DMS 273 (cell line): ENCODE measurements at regions not wholly inside any gene's neighbourhood (a gene's known extent, or its start where the extent isn't known, plus 50 kb on each side); places are given as distances from the start of the nearest gene placed in this dataset.

Experiments used
- DNase-seq: peaks from one replicate; lab custom pipeline; 2025; ENCODE audit not compliant: unreplicated experiment; lab: John Stamatoyannopoulos, UW

DNA sequence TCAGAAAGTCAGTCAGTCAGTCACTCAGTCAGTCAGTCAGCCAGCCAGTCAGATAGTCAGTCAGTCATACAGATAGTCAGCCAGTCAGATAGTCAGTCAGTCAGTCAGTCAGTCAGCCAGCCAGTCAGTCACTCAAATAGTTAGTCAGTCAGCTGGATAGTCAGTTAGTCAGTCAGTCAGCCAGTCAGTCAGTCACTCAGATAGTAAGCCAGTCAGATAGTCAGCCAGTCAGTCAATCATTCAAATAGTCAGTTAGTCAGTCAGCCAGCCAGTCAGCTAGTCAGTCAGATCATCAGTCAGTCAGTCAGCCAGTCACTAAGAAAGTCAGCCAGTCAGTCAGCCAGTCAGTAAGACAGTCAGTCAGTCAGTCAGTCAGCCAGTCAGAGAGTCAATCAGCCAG lies 477.1 kb downstream of the AGTPBP1 start:
- no peak for DNase-seq

DNA sequence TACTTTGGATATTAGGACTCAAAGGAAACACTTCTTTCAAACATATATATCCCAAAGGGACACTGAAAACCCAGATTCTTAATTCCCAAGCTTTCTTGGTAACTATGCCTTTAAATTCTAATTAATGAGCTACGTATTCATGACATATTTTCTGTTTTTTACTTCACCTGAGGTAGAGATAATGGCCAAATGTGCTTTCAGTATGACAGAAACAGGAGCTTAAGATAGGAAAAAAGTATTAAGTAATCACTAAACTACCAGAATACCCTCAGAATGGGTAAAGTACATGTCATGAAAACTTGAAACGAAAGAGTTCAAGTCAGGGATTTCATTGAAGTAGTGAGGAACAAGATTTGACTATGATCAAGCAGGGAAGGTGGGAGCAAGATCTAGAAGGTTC lies 478.5 kb downstream of the AGTPBP1 start:
- no peak for DNase-seq

DNA sequence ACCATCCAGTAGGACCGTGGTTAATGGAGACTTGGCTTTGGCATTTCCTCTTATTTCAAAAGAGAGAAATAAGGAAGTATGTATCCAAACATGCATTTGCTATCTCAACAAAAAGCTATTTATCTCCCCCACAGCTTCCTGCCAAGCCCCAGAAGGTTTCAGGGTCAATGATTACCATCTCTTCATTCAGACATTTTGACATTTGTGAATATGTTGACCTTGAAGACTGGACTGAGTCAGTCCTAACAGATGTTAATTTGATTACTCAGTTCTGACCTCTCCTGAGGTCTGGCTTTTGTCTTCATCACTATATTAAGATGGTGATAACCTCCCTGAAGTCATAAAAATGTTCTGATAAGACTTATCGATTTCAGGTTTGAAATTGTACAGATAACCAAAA lies 479.4 kb downstream of the AGTPBP1 start:
- no peak for DNase-seq

DNA sequence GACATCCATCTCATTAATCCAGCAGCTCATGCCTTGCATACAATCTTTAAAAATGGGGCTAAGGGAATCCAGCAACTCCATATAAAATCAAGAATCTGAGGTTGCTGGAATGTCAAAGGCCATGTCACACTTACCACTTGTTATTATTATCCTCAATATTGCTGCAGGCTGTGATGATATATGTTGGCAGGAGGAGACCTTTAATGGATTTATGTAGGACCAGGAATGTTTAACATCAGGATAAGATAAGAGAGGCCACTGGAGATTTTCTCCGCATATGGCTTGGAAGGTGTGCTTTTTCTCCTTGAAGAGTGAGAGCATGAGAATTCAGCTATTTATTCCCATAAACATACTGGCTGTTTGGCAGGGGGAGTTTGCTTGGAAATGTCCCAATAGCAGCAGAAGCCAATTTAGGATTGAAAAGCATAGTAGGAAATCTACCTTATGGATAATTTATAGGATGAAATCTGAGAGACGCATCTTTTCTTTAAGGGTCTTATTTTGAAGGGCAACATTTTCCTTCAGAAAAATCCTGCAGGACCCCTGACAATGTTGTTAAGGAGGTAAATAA lies 481.4 kb downstream of the AGTPBP1 start:
- DNase-seq: no peak

DNA sequence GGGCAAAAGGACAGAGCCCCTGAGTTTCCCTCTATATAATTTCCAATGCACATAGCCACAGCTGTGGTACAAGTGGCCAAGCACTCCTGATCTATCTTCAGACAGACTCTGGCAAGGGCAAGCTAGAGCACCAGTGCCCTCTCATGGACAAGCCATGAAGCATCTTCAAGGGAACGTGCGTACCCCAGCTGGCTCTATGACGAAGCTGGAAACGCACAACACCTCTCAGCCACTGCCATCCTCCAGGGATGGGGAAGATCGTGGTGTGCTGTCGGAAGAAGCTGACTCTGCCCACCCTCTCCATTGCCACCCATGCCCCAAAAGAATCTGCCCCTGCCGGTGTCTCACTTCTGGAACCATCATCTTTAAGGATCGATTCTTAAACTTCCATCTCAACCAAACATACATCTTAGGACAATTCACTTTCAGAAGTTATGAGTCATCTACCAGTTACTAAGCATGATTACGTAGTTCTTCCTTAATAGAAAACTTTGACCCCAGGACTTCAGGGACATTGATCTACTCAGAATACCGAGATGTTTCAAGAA lies 482.9 kb downstream of the AGTPBP1 start:
- peak; percentile 77 for DNase-seq

DNA sequence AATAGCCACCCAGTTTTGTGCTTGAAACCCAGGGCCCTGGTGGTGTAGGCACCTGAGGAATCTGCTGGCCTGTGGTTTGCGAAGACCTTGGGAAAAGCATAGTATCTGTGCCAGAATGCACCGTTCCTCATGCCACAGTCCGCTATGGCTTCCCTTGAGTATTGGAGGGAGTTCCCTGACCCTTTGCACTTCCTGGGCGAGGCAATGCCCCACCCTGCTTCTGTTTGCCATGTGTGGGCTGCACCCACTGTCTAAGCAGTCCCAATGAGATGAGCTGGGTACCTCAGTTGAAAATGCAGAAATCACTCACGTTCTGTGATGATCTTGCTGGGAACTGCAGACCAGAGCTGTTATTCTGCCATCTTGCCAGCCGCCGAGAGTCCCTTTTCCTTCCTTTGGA lies 483.5 kb downstream of the AGTPBP1 start:
- DNase-seq: no peak

DNA sequence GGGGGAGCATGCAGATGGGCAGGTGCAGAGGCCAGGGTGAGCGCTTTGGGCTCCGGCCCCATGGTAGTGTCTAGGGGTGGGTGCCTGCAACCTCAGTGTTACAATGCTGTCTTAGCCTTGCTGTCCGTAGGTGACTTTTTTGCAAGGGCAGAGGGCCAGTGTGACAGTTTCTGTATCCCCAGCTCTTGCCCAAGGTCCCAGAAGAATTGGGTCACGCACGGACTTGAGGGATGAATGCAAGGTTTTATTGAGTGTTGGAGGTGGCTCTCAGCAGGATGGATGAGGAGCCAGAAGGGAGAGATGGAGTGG lies 492.5 kb downstream of the AGTPBP1 start:
- DNase-seq: no peak

DNA sequence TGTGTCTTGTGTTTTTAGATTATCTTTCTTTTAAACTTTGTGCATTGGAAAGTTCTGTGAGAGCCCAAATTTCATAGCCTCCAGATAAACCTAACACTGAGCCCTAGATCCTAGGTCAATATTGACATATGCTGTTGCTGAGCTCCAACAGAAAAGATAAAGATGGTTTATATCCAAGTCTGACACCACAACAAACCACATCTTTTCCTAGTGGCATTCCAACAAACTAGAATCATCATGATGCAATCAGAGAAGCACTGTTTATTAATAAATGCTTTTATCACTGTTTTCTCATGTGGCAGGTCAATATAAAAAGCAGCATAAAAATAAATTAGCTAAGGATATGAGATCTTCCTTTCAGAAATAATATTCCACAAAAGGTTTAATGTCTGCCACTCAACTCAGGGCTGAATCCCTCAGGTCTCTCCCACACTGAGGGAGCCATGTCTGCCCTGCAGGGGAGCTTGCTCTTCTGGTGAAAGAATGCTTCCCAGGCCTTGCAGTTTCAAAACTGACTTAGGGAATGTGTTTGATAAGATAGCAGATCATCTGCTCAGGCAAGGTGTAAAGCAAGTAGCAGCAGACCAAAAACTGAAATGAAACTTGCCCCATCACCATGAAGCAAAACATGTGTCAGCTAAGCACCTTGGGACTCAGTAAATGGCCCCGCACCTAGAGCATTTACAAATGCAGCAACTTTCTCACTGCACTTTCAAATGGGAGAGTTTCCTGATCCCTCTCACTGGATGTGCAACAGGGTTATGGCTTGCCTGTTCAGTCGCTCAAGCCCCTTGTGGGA lies 493.0 kb downstream of the AGTPBP1 start:
- DNase-seq: no peak

DNA sequence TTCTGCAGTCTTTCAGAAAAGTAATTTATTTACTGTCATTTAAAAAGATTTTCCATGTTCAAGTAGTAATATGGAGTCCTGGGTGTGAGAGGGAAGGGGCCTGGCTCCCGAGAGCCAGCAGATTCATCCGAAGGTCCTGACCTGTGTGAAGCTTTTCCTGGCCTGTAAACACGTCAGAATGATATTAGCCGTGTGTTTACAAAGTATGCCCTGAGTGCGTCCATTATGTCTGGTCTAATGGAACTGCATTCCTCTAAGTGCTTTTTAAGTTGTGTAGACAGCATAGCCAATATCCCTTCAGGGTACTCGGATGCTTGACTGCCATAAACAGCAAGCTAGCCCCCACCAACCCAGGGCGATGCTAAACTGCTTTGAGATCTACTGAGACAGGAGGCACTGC lies 495.2 kb downstream of the AGTPBP1 start:
- no peak for DNase-seq

DNA sequence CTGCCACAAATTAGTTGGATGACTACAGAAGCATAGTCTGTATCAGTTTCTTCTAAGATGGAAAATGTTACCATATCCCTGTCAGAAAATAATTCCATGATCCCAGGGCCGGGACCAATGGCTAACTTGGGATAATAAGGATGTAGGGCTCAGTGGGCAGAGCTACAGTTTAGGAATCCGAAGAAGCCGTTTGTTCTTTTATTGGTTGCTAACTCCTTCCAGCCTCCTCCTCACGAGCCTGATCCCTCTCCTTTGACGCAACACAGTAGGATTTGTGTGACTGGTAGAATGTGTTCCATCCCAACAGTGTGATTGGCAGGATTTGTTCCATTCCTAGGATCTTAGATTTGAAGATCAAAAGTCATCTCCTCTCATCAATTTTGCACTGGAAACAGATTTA lies 496.9 kb downstream of the AGTPBP1 start:
- no peak for DNase-seq

DNA sequence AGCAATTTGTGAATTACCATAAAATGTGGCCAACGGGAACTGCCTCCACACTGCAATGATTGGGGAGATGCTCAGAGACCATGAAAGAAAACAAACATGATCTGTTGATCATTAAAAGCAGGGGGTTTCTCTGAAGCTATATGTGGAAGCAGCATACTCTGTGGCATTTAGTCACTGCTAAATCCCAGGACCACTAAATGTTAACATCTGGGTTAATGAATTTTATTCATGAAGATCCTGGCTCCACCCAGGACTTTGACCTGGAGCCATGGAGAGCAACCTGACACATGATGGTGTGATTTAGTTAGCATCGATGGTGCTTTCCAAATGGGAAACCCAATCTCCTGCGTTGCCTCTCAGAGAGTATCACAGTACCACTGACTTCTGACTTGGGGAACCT lies 497.8 kb downstream of the AGTPBP1 start:
- DNase-seq: no peak

DNA sequence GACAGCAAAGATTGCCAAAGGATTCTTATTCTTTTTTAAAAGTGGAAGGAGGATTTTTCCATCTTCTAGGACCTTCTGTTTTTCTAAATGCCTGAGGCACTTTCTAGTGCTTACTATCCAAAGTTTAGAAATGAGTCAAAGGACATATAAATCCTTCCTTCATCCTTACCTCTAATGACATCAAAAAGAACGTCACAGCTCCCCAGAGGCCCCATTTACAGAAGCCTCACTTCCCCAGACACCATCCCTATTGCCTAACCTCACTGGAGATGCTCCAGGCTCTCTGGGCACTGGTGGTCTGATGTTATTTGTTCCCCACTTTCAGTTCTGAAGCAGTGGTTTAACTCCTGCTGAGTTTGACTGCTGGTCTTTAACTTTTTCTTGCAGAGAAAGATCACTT lies 504.3 kb downstream of the AGTPBP1 start:
- DNase-seq: no peak

DNA sequence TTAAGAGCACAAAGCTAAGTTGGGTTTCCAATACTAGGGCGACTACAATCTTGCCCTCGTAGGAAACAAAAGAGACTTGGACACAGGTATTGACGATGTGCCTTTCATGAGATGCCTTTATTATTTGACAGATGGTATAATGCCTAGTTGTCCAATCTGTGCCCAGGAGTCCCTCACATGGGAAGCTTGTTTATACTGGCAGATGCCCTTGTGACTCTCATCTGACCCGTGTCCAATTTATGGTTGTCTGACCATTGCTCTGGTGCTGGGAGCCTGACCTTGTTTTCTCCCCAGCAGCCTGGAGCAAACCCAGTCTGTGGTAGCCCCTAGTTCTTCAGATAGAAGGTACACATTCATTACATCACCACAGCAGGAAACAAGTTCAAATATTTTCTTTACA lies 511.7 kb downstream of the AGTPBP1 start:
- no peak for DNase-seq

DNA sequence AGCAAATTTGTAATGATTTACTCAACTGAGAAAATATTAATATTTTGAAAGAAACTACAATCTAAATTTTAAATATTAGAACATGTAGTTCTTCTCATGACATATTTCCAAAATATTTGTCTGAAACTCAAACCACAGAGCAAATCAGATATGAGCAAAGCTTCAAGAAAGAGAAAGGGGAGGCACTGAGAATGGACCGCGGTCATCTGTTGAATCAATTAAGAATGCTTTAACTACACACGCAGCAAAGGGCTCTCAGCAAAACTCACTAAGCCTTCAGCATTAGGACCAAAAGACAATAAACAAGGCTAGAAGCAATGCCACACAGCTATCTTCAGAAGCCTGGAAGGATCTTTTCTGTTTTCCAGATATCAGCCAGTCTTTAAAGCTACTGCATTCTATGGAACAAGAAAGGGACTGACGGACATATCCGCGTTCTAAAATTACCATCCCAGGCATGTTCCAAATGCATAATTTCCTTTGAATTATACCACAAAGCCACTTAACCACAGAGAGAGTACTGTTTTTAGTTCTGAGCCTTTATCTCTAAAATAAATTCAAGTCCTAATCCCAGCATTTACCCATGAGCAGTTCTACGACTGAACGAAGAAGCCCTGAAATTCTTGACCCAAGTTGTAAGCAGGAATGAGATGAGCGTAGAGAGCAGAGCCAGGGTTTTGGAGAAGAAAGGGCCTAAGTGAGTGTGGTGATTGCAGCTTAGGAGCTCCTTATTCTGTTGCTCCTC lies 513.5 kb downstream of the AGTPBP1 start:
- DNase-seq: no peak

DNA sequence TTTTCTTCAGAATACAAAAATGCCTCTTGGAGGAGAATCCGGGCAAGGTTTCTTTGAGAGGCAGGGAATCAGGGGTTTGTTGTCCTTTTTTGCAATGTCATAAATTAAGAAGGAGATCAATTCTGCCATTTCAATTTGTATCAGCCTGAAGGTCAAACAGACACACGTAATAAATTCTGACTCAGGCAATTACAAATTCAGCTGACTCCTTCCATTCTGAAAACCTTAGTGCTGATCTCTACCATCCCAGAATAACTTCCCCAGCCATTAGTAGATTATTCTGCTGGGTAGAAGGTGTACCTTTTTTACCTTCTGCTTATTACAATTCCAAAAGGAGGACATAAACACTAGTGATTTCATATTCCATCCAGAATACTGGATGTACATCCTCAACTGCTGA lies 516.6 kb downstream of the AGTPBP1 start:
- no peak for DNase-seq

DNA sequence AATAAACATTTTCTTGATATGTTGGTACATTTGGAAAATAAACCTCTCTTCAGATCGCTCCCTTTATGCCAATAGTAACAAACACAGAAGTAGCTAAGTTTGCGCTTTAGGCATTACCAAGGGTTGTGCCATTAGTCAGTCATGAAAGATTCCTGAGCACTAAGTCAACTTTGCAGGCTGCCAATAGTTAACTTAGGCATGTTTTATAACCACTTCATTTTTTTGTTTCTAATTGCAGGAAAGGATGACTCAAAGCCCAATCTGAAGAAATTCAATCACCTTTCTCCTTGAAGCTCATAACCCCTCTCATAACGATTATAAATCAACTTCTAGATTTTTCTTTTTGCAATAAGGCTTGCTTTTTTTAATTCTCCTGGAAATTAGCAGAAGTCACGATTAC lies 517.0 kb downstream of the AGTPBP1 start:
- no peak for DNase-seq

DNA sequence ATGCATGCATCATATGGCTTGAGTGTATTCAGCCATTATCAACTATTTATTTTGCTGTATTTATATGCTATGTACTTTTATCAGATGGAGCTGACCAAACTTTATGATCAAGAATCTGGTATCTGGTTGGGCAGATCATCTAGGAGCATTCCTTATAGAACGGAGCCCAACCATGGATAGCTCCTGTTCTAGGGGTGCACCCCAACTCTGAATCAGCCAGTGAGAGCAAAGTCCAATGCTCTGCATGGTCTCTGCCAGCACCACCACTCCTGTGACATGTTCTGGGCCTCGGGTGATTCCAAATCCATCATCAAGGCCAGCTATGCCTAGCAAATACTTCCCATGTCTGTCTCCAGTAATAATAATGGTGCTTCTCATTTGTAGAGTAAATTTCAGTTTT lies 517.5 kb downstream of the AGTPBP1 start:
- DNase-seq: no peak

DNA sequence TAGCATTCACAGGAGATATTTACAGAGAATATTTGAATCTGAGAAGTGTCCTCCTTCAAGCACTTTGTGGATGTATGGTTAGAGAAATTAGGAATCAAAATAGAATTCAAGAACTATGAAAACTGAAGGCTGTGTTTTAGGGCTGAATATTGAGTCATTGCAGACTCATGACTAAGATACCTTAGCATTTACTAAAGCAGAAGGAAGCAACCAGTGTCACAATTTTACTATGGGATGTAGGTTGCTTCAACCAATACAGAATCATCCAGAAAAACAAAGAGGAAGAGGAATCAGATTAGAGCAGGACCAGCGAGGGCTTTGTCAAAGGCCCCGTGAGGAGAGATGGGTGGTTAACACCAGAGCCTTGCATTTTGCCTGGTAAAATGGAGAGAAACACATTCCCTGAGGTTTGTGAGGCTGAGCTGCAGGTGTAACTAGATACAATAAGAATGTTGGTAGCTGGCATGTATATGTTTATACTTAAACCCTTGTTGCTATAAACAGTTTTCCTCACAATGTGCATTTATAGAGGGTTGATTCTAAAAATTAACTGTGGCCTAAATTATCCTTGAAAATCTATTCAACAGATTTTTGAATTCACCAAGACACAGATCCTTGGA lies 518.1 kb downstream of the AGTPBP1 start:
- no peak for DNase-seq

DNA sequence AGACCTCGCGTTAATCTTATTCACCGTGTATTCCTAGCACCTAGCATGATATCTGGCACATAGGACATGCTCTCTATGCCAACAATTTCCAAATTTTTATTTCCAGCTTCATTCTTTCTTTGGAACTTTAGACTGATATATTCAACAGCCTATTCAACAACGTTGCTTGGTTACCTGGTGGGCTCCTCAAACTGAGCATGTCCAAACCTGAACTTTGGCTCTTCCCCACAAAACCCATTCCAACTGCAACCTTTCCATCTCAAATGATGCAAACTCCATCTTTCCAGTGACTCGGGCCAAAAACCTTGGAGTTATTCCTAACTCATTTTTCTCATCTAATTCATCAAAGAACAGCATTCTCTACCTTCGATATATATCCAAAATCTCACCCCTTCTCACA lies 525.2 kb downstream of the AGTPBP1 start:
- DNase-seq: no peak

DNA sequence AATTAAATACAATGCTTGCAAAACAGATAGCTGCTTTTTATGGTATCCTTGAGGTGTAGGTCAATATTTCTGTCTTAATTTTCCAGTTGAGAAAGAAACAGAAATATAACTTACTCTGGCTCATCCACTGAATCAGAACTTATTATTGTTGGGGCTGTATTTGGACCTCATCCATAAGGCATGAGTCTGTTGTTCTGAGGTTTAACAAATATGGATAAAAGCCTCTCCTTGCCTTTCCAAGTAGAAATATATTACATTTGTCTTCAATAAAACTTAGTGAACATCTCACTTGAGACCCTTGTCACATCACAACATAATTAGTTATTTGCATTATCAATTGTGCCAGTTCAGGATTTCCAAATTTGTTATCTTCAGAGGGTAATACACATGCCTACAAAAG lies 525.8 kb downstream of the AGTPBP1 start:
- no peak for DNase-seq

DNA sequence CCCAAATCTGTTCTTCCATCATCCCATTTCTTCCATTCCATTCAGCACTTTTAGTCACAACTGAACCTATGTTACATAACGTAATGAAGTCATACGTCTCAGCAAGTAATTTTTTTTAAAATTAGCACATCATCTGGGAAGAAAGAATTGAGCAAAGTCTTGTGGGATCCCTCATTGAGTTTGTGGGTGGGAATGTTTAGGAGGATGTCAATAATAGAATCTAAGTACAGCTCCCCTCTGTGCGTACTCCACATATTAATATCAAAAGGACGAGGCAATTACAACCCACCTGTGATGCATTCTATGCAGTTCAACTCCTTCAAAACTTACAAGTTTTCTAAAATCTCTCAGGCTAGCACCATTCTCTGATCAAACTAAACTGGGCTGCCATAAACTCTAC lies 526.3 kb downstream of the AGTPBP1 start:
- DNase-seq: no peak
